Ascending aorta (tissue), 2 donors: ENCODE measurements at regions not wholly inside any gene's neighbourhood (a gene's known extent, or its start where the extent isn't known, plus 50 kb on each side); places are given as distances from the start of the nearest gene placed in this dataset.

Source experiments
- DNase-seq, 2 donors: peaks; one replicate each; pipeline ENCODE4 v3.0.0-alpha.2; 2019; ENCODE audit warnings: low spot score in 2 of 2
- H3K27ac ChIP-seq, 2 donors: fragments of 200-600 bp; sonication (generic); one replicate each; pipeline ENCODE4 v1.5.1; 2016 to 2017; ENCODE audit warnings: mild to moderate bottlenecking in 1 of 2
- H3K27me3 ChIP-seq: fragments of 200-600 bp; sonication (generic); one replicate; pipeline ENCODE4 v1.5.1; 2017
- H3K36me3 ChIP-seq, 2 donors: fragments of 200-600 bp; sonication (generic); one replicate each; pipeline ENCODE4 v1.5.1; 2016
- H3K4me1 ChIP-seq, 2 donors: fragments of 200-600 bp; sonication (generic); one replicate each; pipeline ENCODE4 v1.5.1; 2016 to 2017; ENCODE audit warnings: mild to moderate bottlenecking in 1 of 2
- H3K4me3 ChIP-seq, 2 donors: fragments of 200-600 bp; sonication (generic); one replicate each; pipeline ENCODE4 v1.5.1; 2016 to 2017; ENCODE audit warnings: mild to moderate bottlenecking in 1 of 2
- H3K9me3 ChIP-seq, 2 donors: fragments of 200-600 bp; sonication (generic); one replicate each; pipeline ENCODE4 v1.5.1; 2016
- intact Hi-C: fragments of 100-400 bp; cut with DNase I; formaldehyde crosslinking; loops from one replicate; pipeline ENCODE4 v1.15.1; 2023
- TF ChIP-seq, protein P1 (sequence below), 3 experiments: fragments of 200-600 bp in 2 of 3; fragments of 450-650 bp in 1 of 3; sonication (generic) in 2 of 3; IDR thresholded peaks; one replicate each; pipeline ENCODE4 v1.5.1; 2016 to 2019; ENCODE audit warnings: antibody characterized with exemption in 3 of 3, mild to moderate bottlenecking in 1 of 3, moderate library complexity in 1 of 3

DNA sequence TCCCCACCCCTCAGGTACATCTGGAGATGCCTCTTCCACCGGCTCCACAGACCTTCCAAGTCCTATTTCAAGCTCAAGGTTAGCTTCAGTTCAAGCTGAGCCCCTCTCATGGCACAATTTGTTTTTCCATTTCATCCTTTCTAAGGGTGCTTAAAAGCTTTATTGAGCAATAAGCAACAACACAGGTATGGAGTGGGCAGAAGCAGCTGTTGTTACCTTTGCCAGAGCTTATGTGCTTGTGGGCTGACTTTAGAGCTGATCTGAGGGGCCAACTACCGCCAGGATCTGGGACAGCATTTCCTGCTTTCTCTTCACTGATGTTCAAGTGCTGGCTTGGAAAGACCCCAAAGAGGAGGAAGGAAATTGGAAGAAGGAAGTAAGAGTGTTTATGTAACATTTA lies 140.0 kb upstream of the KLHL25 start:
- no peaks in the 10 kb centered on the region for H3K27me3 ChIP-seq
- TF ChIP-seq, protein P1, sequence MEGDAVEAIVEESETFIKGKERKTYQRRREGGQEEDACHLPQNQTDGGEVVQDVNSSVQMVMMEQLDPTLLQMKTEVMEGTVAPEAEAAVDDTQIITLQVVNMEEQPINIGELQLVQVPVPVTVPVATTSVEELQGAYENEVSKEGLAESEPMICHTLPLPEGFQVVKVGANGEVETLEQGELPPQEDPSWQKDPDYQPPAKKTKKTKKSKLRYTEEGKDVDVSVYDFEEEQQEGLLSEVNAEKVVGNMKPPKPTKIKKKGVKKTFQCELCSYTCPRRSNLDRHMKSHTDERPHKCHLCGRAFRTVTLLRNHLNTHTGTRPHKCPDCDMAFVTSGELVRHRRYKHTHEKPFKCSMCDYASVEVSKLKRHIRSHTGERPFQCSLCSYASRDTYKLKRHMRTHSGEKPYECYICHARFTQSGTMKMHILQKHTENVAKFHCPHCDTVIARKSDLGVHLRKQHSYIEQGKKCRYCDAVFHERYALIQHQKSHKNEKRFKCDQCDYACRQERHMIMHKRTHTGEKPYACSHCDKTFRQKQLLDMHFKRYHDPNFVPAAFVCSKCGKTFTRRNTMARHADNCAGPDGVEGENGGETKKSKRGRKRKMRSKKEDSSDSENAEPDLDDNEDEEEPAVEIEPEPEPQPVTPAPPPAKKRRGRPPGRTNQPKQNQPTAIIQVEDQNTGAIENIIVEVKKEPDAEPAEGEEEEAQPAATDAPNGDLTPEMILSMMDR (IDR thresholded peaks at IDR 0.05), result no peak
- no peaks in the 10 kb centered on the region for H3K4me1 ChIP-seq
- no peaks in the 10 kb centered on the region for H3K36me3 ChIP-seq
- H3K27ac ChIP-seq, result no peak overlapping the region
- no peaks in the 10 kb centered on the region for H3K9me3 ChIP-seq
- intact Hi-C loops, result no loop called here
- H3K4me3 ChIP-seq, result no peak overlapping the region
- DNase-seq, result no peak

DNA sequence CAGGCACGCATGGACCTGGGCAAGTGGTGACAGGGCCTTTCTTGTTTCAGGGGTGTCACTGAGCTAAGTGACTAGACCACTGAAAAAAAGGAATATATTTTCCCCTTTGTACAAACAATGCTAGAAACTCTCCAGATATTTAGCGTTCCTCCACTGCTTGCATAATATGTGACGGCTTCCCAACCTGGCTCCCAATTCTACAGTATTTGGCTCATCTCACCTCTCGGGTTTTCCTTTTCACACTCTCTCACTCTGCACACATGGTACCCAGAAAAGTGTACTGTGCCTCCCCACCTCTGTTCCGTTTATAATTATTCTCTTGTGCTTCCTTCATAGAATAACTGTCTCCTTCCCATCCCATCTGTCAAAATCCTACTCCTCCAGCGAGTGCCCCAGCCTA lies 140.5 kb upstream of the KLHL25 start:
- intact Hi-C loops, result no loop called here
- no peaks in the 10 kb centered on the region for H3K4me1 ChIP-seq
- no peak for DNase-seq

DNA sequence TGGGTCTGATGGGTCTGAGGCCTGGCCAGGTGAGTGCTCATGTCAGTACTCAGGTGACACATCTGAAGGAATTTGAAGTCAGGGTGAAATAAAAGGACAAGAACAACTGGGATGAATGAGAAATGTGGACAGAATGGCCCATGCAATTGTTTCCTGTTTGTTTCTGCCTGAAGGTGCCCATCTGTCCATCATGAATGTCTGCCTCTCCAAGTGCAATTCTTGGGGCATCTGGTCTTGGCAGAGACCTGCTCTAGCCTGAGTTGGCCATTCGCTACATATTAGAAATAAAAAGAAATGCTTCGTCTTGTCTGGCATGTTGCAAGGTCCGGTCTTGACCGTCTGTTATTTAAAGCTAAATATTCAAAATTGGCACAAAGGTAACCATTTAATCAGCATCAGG lies 142.0 kb upstream of the AGBL1 start:
- Histone ChIP-seq H3K27me3 (no peaks in the 10 kb centered on the region), H3K27ac (no peak overlapping the region), H3K4me1 (no peaks in the 10 kb centered on the region), H3K4me3 (no peak overlapping the region), H3K9me3 (no peaks in the 10 kb centered on the region), H3K36me3 (no peaks in the 10 kb centered on the region)
- DNase-seq, result no peak
- TF ChIP-seq, protein P1 (IDR thresholded peaks at IDR 0.05), result no peak
- intact Hi-C loops, result no loop called here

More for the DNA sequence above, 140.5 kb upstream of the KLHL25 start:
- Histone ChIP-seq H3K9me3 (no peaks in the 10 kb centered on the region), H3K4me3 (no peak overlapping the region), H3K27me3 (no peaks in the 10 kb centered on the region), H3K36me3 (no peaks in the 10 kb centered on the region), H3K27ac (no peak overlapping the region)
- TF ChIP-seq, protein P1 (IDR thresholded peaks at IDR 0.05), result no peak

DNA sequence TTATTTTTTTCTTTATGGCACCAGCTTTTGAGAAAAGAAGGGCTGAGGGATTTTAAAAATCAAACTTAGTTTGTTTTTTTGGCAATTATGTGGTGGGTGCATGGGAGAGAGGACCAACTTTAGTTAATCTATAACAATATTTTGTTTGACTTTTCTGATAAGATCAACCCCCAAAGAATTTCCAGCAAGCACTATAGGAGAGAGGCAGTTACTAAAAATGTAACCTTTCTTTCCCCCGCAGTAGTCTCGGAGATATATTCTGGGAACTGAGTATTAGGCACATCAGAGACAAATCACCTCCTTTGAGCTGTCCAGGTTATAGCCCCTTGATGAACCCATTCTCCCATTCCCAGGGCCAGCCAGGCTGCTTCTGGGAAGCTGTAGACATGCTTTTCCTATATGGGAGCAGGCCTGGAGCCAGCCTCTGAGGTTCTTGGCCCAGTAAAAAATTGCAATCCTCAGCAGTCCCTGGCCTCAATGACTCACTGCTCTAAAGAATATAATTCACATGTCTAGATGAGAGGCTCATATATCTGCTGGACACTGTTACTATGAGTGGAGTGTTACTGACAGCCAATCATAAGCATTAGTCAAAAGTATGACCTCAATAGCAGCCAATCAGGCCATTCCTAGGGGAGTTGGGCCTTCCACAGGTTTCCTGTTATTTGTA lies 138.3 kb upstream of the AGBL1 start:
- Histone ChIP-seq H3K4me1 (no peaks in the 10 kb centered on the region), H3K27me3 (no peaks in the 10 kb centered on the region), H3K36me3 (no peaks in the 10 kb centered on the region), H3K4me3 (no peak overlapping the region), H3K27ac (no peak overlapping the region), H3K9me3 (no peaks in the 10 kb centered on the region)
- intact Hi-C loops, result no loop called here
- no peak for DNase-seq
- TF ChIP-seq, protein P1 (IDR thresholded peaks at IDR 0.05), result no peak

DNA sequence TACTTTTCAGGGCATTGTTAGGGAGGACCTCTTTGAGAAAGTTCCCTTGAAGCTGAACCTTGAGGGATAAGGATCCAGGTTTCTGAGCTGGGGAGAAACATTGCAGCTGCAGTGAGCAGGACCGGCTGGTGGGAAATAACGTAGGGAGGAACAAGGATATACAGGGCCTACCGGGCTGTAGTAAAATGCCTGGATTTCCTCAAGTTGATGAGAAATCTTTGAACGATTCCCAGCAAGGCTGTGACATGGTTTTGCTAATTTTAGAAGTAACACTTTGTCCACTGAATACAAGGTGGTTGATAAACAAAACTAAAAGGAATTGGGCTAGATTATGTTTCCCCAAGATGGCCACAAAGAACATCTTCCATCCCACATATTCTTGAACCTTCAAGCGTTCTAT lies 137.0 kb upstream of the AGBL1 start:
- no peaks in the 10 kb centered on the region for H3K27me3 ChIP-seq
- H3K4me1 ChIP-seq, result no peaks in the 10 kb centered on the region
- DNase-seq, result no peak
- H3K27ac ChIP-seq, result no peak overlapping the region
- H3K4me3 ChIP-seq, result no peak overlapping the region
- no peaks in the 10 kb centered on the region for H3K36me3 ChIP-seq
- intact Hi-C loops, result no loop called here
- no peaks in the 10 kb centered on the region for H3K9me3 ChIP-seq
- TF ChIP-seq, protein P1 (IDR thresholded peaks at IDR 0.05), result no peak

DNA sequence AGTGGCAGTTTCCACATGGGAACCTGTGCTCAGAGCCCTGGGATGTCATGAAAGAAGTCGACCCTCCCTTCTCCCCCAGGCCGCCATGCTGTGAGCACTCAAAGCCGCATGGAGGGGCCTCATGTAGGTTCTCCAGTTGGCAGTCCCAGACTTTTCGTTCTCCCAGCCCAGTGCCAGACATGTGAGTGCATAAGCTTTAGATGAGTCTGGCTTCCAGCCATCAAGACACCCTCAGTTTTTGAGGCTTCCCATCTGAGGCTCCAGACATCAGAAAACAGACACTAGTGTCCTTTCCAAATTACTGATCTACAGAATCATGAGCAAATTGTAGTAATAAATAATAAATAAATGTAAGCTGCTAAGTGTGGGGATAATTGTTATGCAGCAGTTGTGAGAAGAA lies 136.5 kb upstream of the AGBL1 start:
- TF ChIP-seq, protein P1 (IDR thresholded peaks at IDR 0.05), result no peak
- DNase-seq, result no peak
- intact Hi-C loops, result no loop called here
- H3K4me1 ChIP-seq, result no peaks in the 10 kb centered on the region
- H3K9me3 ChIP-seq, result no peaks in the 10 kb centered on the region
- no peaks in the 10 kb centered on the region for H3K27me3 ChIP-seq
- H3K4me3 ChIP-seq, result no peak overlapping the region
- no peak overlapping the region for H3K27ac ChIP-seq
- H3K36me3 ChIP-seq, result no peaks in the 10 kb centered on the region
